ENCODE measurements at regions not wholly inside any gene's neighbourhood (a gene's known extent, or its start where the extent isn't known, plus 50 kb on each side); places are given as distances from the start of the nearest gene placed in this dataset.

- ATAC-seq = no peak
- no peaks in the 10 kb centered on the region for H3K27me3 ChIP-seq
- H3K36me3 ChIP-seq = no peaks in the 10 kb centered on the region
- DNase-seq = no peak
- no peak overlapping the region for H3K4me3 ChIP-seq
- TF ChIP-seq, protein P1, sequence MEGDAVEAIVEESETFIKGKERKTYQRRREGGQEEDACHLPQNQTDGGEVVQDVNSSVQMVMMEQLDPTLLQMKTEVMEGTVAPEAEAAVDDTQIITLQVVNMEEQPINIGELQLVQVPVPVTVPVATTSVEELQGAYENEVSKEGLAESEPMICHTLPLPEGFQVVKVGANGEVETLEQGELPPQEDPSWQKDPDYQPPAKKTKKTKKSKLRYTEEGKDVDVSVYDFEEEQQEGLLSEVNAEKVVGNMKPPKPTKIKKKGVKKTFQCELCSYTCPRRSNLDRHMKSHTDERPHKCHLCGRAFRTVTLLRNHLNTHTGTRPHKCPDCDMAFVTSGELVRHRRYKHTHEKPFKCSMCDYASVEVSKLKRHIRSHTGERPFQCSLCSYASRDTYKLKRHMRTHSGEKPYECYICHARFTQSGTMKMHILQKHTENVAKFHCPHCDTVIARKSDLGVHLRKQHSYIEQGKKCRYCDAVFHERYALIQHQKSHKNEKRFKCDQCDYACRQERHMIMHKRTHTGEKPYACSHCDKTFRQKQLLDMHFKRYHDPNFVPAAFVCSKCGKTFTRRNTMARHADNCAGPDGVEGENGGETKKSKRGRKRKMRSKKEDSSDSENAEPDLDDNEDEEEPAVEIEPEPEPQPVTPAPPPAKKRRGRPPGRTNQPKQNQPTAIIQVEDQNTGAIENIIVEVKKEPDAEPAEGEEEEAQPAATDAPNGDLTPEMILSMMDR (IDR thresholded peaks at IDR 0.05) = no peak
- no peak overlapping the region for H3K27ac ChIP-seq
- H3K4me1 ChIP-seq = no peaks in the 10 kb centered on the region
- H3K9me3 ChIP-seq = no peaks in the 10 kb centered on the region
- intact Hi-C loops (cut with DNase I) = no loop called here
These were observed 1409.6 kb upstream of the WWC1 start for GRCh38 chr5:166881802-166882201.

DNA sequence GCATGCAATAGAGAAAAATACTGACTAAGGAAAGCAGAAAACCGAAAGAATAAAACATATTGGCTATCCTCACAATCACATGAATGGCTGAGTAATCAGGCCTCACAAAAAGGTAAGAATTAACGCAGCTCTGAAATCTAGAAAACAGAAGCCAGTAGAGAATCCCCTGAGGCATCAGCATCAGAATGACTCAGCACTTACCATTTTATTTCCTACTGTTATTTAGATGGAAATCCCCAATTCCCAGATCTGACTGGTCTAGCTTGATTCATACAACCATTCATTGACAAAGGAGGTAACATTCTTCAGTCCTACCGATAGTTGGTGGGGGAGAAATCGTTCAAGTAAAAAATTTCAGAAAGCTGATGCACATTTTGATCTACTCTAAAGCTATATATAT lies 1408.4 kb upstream of the WWC1 start:
- no peaks in the 10 kb centered on the region for H3K4me1 ChIP-seq
- TF ChIP-seq, protein P1 (IDR thresholded peaks at IDR 0.05) = no peak
- no peak overlapping the region for H3K27ac ChIP-seq
- H3K36me3 ChIP-seq = no peaks in the 10 kb centered on the region
- H3K9me3 ChIP-seq = no peaks in the 10 kb centered on the region
- intact Hi-C loops (cut with DNase I) = no loop called here
- ATAC-seq (no peak), DNase-seq (no peak)
- no peaks in the 10 kb centered on the region for H3K27me3 ChIP-seq
- no peak overlapping the region for H3K4me3 ChIP-seq

GRCh38 chr5:166898166-166898565 lies 1393.3 kb upstream of the WWC1 start:
- H3K27me3 ChIP-seq = no peaks in the 10 kb centered on the region
- H3K9me3 ChIP-seq = no peaks in the 10 kb centered on the region
- H3K27ac ChIP-seq = no peak overlapping the region
- ATAC-seq (no peak), DNase-seq (no peak)
- intact Hi-C loops (cut with DNase I) = no loop called here
- H3K36me3 ChIP-seq = no peaks in the 10 kb centered on the region
- no peak overlapping the region for H3K4me3 ChIP-seq
- no peaks in the 10 kb centered on the region for H3K4me1 ChIP-seq
- TF ChIP-seq, protein P1 (IDR thresholded peaks at IDR 0.05) = no peak

GRCh38 chr5:166899343-166899742 lies 1392.1 kb upstream of the WWC1 start:
- no peaks in the 10 kb centered on the region for H3K9me3 ChIP-seq
- intact Hi-C loops (cut with DNase I) = no loop called here
- H3K27ac ChIP-seq = no peak overlapping the region
- ATAC-seq (no peak), DNase-seq (no peak)
- H3K4me3 ChIP-seq = no peak overlapping the region
- no peaks in the 10 kb centered on the region for H3K4me1 ChIP-seq
- H3K27me3 ChIP-seq = no peaks in the 10 kb centered on the region
- no peaks in the 10 kb centered on the region for H3K36me3 ChIP-seq
- TF ChIP-seq, protein P1 (IDR thresholded peaks at IDR 0.05) = no peak

- H3K9me3 ChIP-seq = no peaks in the 10 kb centered on the region
- no peak overlapping the region for H3K4me3 ChIP-seq
- H3K27me3 ChIP-seq = no peaks in the 10 kb centered on the region
- H3K4me1 ChIP-seq = no peaks in the 10 kb centered on the region
- H3K27ac ChIP-seq = no peak overlapping the region
- TF ChIP-seq, protein P1 (IDR thresholded peaks at IDR 0.05) = no peak
- no peaks in the 10 kb centered on the region for H3K36me3 ChIP-seq
- DNase-seq (no peak), ATAC-seq (no peak)
- intact Hi-C loops (cut with DNase I) = no loop called here
These were observed 1386.9 kb upstream of the WWC1 start for GRCh38 chr5:166904571-166904970.

DNA sequence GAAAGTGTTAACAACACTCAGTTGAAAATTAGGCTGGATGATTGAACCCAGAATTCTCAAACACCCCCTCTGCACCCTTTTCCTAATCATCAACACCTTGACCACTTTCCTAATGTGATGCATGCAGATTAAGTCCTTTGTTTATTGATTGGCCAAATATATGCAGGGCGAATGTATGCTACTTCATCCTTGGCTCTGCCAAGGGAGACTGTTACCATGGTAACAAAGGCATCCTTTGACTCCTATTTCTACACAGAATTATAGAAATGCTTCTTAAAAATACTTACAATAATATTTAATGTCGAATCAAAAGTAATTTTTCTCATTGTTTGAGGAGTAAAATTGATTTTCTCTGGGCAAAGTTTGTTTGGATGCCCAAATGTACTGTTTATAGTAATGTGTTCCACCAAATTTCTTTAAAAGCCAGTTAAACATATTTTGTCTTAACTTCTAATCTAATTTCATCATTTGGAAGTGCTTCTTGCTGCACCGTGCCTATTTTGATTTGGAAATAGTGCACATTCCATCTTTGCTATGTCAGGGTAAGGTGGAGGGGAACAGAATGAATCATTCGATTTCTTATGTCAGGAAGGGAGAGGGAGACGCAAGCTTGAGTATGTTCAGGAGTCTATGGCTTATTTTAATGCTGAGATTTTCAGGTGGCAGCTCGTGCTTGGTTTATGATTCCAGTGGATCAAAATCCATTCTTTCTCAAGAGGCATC lies 1384.3 kb upstream of the WWC1 start:
- Histone ChIP-seq H3K36me3 (no peaks in the 10 kb centered on the region), H3K4me1 (no peaks in the 10 kb centered on the region), H3K9me3 (no peaks in the 10 kb centered on the region), H3K27me3 (no peaks in the 10 kb centered on the region), H3K27ac (no peak overlapping the region), H3K4me3 (no peak overlapping the region)
- DNase-seq (no peak), ATAC-seq (no peak)
- intact Hi-C loops (cut with DNase I) = no loop called here
- TF ChIP-seq, protein P1 (IDR thresholded peaks at IDR 0.05) = no peak

Measured in upper lobe of right lung (tissue), 1 donor.